NK-92 treated with Interleukin-12 subunit alpha and Interleukin-12 subunit beta, amount 100 ng/mL, for 24 hours (cell line): ENCODE measurements at regions not wholly inside any gene's neighbourhood (a gene's known extent, or its start where the extent isn't known, plus 50 kb on each side); places are given as distances from the start of the nearest gene placed in this dataset.
"Not testable (repeated sequence)": the region's sequence is repeated elsewhere in the genome, so short reads cannot be mapped to it uniquely, and the experiment has no call there.

Experiments used
- DNase-seq: peaks from one replicate; lab custom pipeline; 2025; lab: John Stamatoyannopoulos, UW

- DNase-seq, result no peak
Measured at GRCh38 chr16:26595199-26595598, 471.5 kb upstream of the C16orf82 start.

GRCh38 chr16:26596033-26596432 lies 470.7 kb upstream of the C16orf82 start:
- not testable (repeated sequence) for DNase-seq

- DNase-seq, result peak; percentile 57
Measured at GRCh38 chr16:26598061-26598460, 468.7 kb upstream of the C16orf82 start.

- no peak for DNase-seq
Measured at GRCh38 chr16:26598998-26599784, 467.5 kb upstream of the C16orf82 start.

GRCh38 chr16:26599785-26600104 lies 467.0 kb upstream of the C16orf82 start:
- DNase-seq, result no peak

GRCh38 chr16:26601335-26601734 lies 465.4 kb upstream of the C16orf82 start:
- no peak for DNase-seq

- DNase-seq, result no peak
Measured at GRCh38 chr16:26605626-26606271, 461.0 kb upstream of the C16orf82 start.

GRCh38 chr16:26606381-26607150 lies 460.2 kb upstream of the C16orf82 start:
- no peak for DNase-seq

GRCh38 chr16:26614237-26614841 lies 452.4 kb upstream of the C16orf82 start:
- DNase-seq, result no peak

GRCh38 chr16:26623442-26623841 lies 443.3 kb upstream of the C16orf82 start:
- no peak for DNase-seq

GRCh38 chr16:26627958-26628357 lies 438.8 kb upstream of the C16orf82 start:
- DNase-seq, result no peak

GRCh38 chr16:26631365-26631764 lies 435.4 kb upstream of the C16orf82 start:
- not testable (repeated sequence) for DNase-seq

GRCh38 chr16:26642047-26642664 lies 424.6 kb upstream of the C16orf82 start:
- no peak for DNase-seq

GRCh38 chr16:26643519-26643918 lies 423.2 kb upstream of the C16orf82 start:
- DNase-seq, result no peak

GRCh38 chr16:26644912-26645543 lies 421.7 kb upstream of the C16orf82 start:
- peak; percentile 1 for DNase-seq

- no peak for DNase-seq
Measured at GRCh38 chr16:26645614-26646013, 421.1 kb upstream of the C16orf82 start.

- no peak for DNase-seq
Measured at GRCh38 chr16:26647870-26648269, 418.9 kb upstream of the C16orf82 start.

- DNase-seq, result no peak
Measured at GRCh38 chr16:26648851-26649250, 417.9 kb upstream of the C16orf82 start.

GRCh38 chr16:26649381-26650045 lies 417.2 kb upstream of the C16orf82 start:
- no peak for DNase-seq

GRCh38 chr16:26651464-26651863 lies 415.3 kb upstream of the C16orf82 start:
- no peak for DNase-seq

GRCh38 chr16:26651884-26652283 lies 414.8 kb upstream of the C16orf82 start:
- no peak for DNase-seq
